LNCaP clone FGC (cell line): ENCODE measurements at regions not wholly inside any gene's neighbourhood (a gene's known extent, or its start where the extent isn't known, plus 50 kb on each side); places are given as distances from the start of the nearest gene placed in this dataset.

Source experiments
- DNase-seq: peaks from one replicate; pipeline ENCODE4 v3.0.0-alpha.2; 2011; ENCODE audit warnings: low read depth
- H3K4me3 ChIP-seq: 2 replicates; pipeline ENCODE4 v1.5.1; 2011; ENCODE audit warnings: mild to moderate bottlenecking, low read depth, low read length, control low read depth
- TF ChIP-seq, protein P1 (sequence below): IDR thresholded peaks from 2 replicates; pipeline ENCODE4 v1.5.1; 2012; ENCODE audit warnings: mild to moderate bottlenecking; ENCODE audit not compliant: control insufficient read depth, insufficient read depth; ENCODE audit errors: extremely low read depth

DNA sequence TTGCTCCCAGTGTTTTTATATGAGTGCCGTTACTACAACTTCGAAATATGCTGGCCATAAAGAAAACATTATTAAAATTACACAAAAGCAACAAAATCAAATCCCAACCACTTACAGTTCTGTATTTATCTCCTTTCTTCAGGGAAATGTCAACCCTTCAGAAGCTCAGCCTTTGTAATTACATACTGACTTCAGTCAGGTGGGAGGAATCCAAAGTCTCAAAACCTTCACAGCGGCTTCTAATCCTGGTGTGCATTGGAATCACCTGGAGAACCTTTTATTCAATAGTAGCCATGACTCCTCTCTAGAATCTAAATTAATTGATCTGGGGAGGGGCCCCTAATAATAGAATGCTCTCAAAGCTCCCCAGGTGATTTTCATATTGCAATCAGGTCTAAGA is 463.7 kb upstream of the ARHGEF26 start:
- TF ChIP-seq, protein P1, sequence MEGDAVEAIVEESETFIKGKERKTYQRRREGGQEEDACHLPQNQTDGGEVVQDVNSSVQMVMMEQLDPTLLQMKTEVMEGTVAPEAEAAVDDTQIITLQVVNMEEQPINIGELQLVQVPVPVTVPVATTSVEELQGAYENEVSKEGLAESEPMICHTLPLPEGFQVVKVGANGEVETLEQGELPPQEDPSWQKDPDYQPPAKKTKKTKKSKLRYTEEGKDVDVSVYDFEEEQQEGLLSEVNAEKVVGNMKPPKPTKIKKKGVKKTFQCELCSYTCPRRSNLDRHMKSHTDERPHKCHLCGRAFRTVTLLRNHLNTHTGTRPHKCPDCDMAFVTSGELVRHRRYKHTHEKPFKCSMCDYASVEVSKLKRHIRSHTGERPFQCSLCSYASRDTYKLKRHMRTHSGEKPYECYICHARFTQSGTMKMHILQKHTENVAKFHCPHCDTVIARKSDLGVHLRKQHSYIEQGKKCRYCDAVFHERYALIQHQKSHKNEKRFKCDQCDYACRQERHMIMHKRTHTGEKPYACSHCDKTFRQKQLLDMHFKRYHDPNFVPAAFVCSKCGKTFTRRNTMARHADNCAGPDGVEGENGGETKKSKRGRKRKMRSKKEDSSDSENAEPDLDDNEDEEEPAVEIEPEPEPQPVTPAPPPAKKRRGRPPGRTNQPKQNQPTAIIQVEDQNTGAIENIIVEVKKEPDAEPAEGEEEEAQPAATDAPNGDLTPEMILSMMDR, result no peak
- no peak overlapping the region for H3K4me3 ChIP-seq
- no peak for DNase-seq

DNA sequence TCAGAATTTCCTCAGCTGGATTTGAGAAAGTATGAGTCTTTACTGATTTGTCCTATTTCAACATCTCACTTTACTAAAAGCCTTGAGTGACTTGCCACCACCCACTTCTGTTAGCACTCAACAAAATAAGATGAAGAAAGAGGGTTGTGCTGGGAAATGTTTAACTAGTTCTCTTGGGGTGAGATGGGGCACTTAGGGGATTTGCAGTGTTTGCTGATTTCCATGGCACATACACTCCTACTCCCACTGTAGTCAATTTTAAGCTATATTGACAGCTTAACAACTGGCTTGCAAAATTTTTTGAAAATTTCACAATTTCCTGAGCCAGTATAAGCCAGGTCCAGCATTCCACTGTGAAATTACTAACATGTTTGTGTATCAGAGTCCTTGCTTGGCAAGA is 463.1 kb upstream of the ARHGEF26 start:
- TF ChIP-seq, protein P1, result no peak
- DNase-seq, result no peak
- no peak overlapping the region for H3K4me3 ChIP-seq

DNA sequence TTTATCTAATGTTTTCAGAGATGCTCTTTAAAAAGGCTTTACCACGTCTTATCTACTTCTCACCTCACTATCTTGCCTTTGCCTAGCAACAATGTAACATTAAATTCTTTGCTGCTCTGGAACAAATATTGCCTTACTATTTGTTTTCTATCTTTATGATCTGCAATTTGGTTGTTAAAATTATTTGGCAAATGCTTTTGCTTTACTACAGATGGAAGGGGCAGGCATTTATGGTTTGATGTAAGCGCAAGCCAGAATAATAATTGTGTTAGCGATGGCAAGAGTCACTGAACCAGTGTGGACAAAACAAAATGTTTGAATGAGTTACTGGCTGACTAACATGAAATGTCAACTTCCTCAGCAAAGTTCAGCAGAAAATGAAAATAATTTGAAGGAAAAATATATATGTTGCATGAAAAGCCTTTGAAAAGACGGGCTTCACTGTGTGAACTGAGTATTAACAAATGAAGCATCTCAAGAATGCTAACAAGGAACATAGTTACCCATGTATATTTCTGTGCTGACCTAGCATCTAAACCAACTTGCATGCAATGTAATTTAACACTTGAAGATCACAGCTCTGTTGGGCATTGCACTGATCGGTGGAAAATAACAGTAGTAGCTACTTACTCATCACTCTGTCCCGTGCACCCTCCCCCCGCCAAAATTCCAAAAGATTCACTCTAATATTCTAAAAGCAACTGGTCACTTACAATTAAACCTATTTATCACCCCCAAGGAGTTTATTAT is 454.0 kb upstream of the ARHGEF26 start:
- TF ChIP-seq, protein P1, result no peak
- no peak overlapping the region for H3K4me3 ChIP-seq
- peak; percentile 74 for DNase-seq

DNA sequence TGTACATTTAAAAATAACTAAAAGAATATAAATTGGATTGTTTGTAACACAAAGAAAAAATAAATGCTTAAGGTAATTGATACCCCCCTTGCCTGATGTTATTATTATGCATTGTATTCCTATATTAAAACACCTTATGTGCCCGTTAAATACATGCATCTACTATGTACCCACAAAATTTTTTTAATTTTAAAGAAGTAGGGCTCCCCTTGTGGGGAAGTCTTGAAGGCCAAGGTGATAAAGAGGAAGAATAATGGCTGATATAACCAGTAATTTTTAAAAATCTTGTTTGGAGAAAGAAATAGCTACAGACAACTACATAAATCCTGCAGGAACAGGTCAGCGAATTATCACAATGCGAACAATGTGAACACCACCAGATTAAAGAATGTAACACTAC is 451.7 kb upstream of the ARHGEF26 start:
- TF ChIP-seq, protein P1, result no peak
- DNase-seq, result no peak
- H3K4me3 ChIP-seq, result no peak overlapping the region

DNA sequence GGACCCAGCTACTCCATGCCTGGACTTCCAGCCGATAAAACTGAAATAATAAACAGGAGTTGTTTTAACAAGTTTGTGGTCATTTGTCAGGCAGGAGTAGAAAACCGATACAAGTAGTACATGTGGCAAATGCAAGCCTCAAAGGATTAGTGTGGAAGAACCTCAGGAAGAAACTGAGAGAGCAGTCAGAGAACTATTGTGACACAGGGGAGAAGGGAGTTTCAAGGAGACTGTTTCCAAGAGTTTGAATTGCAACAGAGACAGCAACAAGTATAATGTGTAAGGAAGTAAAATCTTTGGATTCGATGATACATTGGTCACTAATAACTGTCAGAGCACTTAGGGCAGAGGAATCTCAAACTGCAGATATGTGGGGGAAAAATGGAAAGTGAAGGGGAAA is 450.6 kb upstream of the ARHGEF26 start:
- H3K4me3 ChIP-seq, result no peak overlapping the region
- no peak for DNase-seq
- TF ChIP-seq, protein P1, result no peak

DNA sequence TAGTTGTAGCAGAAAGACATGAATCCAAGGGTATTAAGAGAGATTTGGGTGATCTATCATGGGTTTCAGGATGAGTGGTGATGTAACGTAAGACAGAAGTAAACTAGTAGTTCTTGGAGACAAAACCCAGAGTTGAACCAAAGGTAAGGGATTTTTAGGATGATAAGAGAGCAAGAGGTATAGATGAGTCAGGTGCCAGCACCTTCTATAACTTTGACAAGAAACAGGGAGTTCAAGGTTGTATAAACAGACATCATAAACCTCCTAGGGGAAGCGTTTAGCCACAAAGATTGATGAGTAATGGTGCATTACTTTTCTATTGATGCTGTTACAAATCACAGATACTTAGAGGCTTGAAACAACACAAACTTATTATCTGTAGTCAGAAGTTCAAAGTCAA is 447.3 kb upstream of the ARHGEF26 start:
- no peak overlapping the region for H3K4me3 ChIP-seq
- TF ChIP-seq, protein P1, result no peak
- no peak for DNase-seq

DNA sequence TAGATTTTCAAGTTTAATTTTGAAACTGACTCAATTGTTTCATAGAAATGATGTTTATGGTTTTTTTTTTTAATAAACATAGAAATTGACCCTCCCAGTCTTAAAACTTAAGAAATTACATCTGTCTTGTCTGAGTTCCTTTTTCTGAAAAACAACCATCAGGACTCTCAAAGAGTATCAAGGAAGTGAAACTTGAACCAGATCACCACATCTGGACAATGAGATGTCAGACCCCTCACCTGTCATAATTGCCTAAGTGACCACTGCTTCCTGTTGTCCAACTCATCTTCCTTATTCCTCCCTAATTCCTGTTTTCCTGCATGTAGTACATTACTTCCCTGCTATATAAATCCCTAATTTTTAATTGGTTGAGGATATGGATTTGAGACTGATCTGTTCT is 441.5 kb upstream of the ARHGEF26 start:
- no peak overlapping the region for H3K4me3 ChIP-seq
- TF ChIP-seq, protein P1, result no peak
- DNase-seq, result no peak
